H1 (cell line): ENCODE measurements at regions not wholly inside any gene's neighbourhood (a gene's known extent, or its start where the extent isn't known, plus 50 kb on each side); places are given as distances from the start of the nearest gene placed in this dataset.

Source experiments
- CTCF ChIA-PET: fragments of 300-600 bp; sonication (Branson Sonifier 250); formaldehyde crosslinking; loops from one replicate; lab custom pipeline; 2021; ENCODE audit not compliant: partially characterized antibody; lab: Charles Lee
- POLR2A ChIA-PET: fragments of 300-600 bp; sonication (Branson Sonifier 250); formaldehyde crosslinking; loops from one replicate; lab custom pipeline; 2021; ENCODE audit warnings: inconsistent platforms; ENCODE audit not compliant: partially characterized antibody; lab: Charles Lee
- DNase-seq, 2 experiments: peaks; one replicate each; pipeline versions ENCODE4 v3.0.0 to v3.0.0-alpha.2; 2010 to 2022; ENCODE audit warnings: low spot score in 2 of 2, low read depth in 1 of 2, mixed read lengths in 1 of 2
- FAIRE-seq: peaks from 2 replicates; lab custom pipeline; 2011; peaks lifted over from hg19 to GRCh38; lab: Jason Lieb, UNC
- H2AFZ ChIP-seq: 2 replicates; pipeline ENCODE4 v1.8.1; 2012; ENCODE audit warnings: low read length, inconsistent platforms
- H2AK5ac ChIP-seq: 2 replicates; pipeline ENCODE4 v1.6.1; 2013; ENCODE audit warnings: low read depth, low read length
- H2BK120ac ChIP-seq: replicated peaks from 2 replicates; pipeline ENCODE3; 2013; ENCODE audit warnings: low read depth, low read length, inconsistent platforms
- H2BK12ac ChIP-seq: 2 replicates; pipeline ENCODE4 v1.6.1; 2013; ENCODE audit warnings: low read depth, low read length
- H2BK15ac ChIP-seq: 2 replicates; pipeline ENCODE4 v1.6.1; 2013; ENCODE audit warnings: low read length
- H2BK20ac ChIP-seq: 2 replicates; pipeline ENCODE4 v1.6.1; 2013; ENCODE audit warnings: low read length
- H2BK5ac ChIP-seq: 2 replicates; pipeline ENCODE4 v1.6.1; 2013; ENCODE audit warnings: low read depth, low read length
- H3K14ac ChIP-seq: 2 replicates; pipeline ENCODE4 v1.6.1; 2013; ENCODE audit warnings: inconsistent platforms; ENCODE audit not compliant: insufficient read length
- H3K18ac ChIP-seq: 2 replicates; pipeline ENCODE4 v1.6.1; 2013; ENCODE audit warnings: low read length; ENCODE audit errors: extremely low read depth
- H3K23ac ChIP-seq: 2 replicates; pipeline ENCODE4 v1.6.1; 2013; ENCODE audit warnings: inconsistent platforms; ENCODE audit not compliant: insufficient read length
- H3K23me2 ChIP-seq: 2 replicates; pipeline ENCODE4 v1.6.1; 2013; ENCODE audit warnings: low read depth, low read length
- H3K27ac ChIP-seq: 2 replicates; pipeline ENCODE4 v1.6.1; 2011; ENCODE audit warnings: low read depth, low read length, inconsistent platforms
- H3K27me3 ChIP-seq, 4 experiments: replicated peaks in 1 of 4; 1 replicate in 1 of 4; 2 replicates in 3 of 4; pipeline versions ENCODE4 v1.6.1 to v1.8.1; 2011 to 2013; ENCODE audit warnings: low read length in 3 of 4, mild to moderate bottlenecking in 3 of 4, inconsistent platforms in 2 of 4, mixed read lengths in 2 of 4, moderate library complexity in 1 of 4; ENCODE audit not compliant: control insufficient read depth in 3 of 4, insufficient read depth in 3 of 4; ENCODE audit errors: extremely low read depth in 1 of 4
- H3K36me3 ChIP-seq, 4 experiments: 2 replicates each; pipeline versions ENCODE4 v1.6.1 to v1.8.1; 2011 to 2013; ENCODE audit warnings: mild to moderate bottlenecking in 4 of 4, low read length in 3 of 4, moderate library complexity in 2 of 4, control low read depth in 1 of 4, inconsistent platforms in 1 of 4; ENCODE audit not compliant: insufficient read depth in 4 of 4, control insufficient read depth in 2 of 4
- H3K4ac ChIP-seq: replicated peaks from 2 replicates; pipeline ENCODE3; 2013; ENCODE audit warnings: low read length, low read depth, mixed read lengths, inconsistent platforms; ENCODE audit not compliant: insufficient read length
- H3K4me1 ChIP-seq, 4 experiments: replicated peaks in 1 of 4; 1 replicate in 1 of 4; 2 replicates in 3 of 4; pipeline versions ENCODE4 v1.6.1 to v1.8.1; 2011 to 2013; ENCODE audit warnings: low read length in 3 of 4, inconsistent platforms in 2 of 4, mixed read lengths in 1 of 4; ENCODE audit not compliant: insufficient read depth in 4 of 4, control insufficient read depth in 3 of 4
- H3K4me2 ChIP-seq, 2 experiments: 2 replicates each; pipeline versions ENCODE4 v1.6.1 to v1.8.1; 2011 to 2013; ENCODE audit warnings: low read depth in 2 of 2, low read length in 2 of 2, control low read depth in 1 of 2, inconsistent platforms in 1 of 2, mild to moderate bottlenecking in 1 of 2; ENCODE audit not compliant: insufficient read depth in 1 of 2
- H3K4me3 ChIP-seq, 4 experiments: fragments of 200-600, 300-600 bp in 1 of 4; sonication (generic), shearing (Covaris generic), sonication (Bioruptor Twin) in 1 of 4; 2 replicates each; pipeline versions ENCODE4 v1.5.1 to v1.8.1; 2011 to 2016; ENCODE audit warnings: low read length in 4 of 4, low read depth in 3 of 4, control low read depth in 2 of 4, inconsistent platforms in 2 of 4, mild to moderate bottlenecking in 2 of 4, mixed read lengths in 1 of 4, moderate library complexity in 1 of 4; ENCODE audit not compliant: insufficient read depth in 2 of 4; ENCODE audit errors: extremely low read depth in 1 of 4
- H3K56ac ChIP-seq: replicated peaks from 2 replicates; pipeline ENCODE3; 2013; ENCODE audit warnings: low read depth, mild to moderate bottlenecking, mixed read lengths, low read length, inconsistent platforms; ENCODE audit not compliant: insufficient read length
- H3K79me1 ChIP-seq: 2 replicates; pipeline ENCODE4 v1.6.1; 2013; ENCODE audit warnings: low read depth, low read length, control low read depth
- H3K79me2 ChIP-seq, 2 experiments: 2 replicates each; pipeline versions ENCODE4 v1.6.1 to v1.8.1; 2012 to 2013; ENCODE audit warnings: low read length in 2 of 2, mild to moderate bottlenecking in 2 of 2, inconsistent platforms in 1 of 2; ENCODE audit not compliant: insufficient read depth in 2 of 2, control insufficient read depth in 1 of 2
- H3K9ac ChIP-seq, 4 experiments: replicated peaks in 1 of 4; 1 replicate in 1 of 4; 2 replicates in 3 of 4; pipeline versions ENCODE4 v1.6.1 to v1.8.1; 2011 to 2013; ENCODE audit warnings: low read depth in 3 of 4, low read length in 3 of 4, control low read depth in 2 of 4, mild to moderate bottlenecking in 2 of 4, moderate library complexity in 2 of 4, inconsistent platforms in 1 of 4; ENCODE audit errors: extremely low read depth in 1 of 4
- H3K9me3 ChIP-seq, 2 experiments: 2 replicates each; pipeline versions ENCODE4 v1.6.1 to v1.8.1; 2012 to 2013; ENCODE audit warnings: mild to moderate bottlenecking in 2 of 2, moderate library complexity in 2 of 2, control low read depth in 1 of 2, inconsistent platforms in 1 of 2, low read depth in 1 of 2, low read length in 1 of 2, mixed read lengths in 1 of 2; ENCODE audit not compliant: insufficient read depth in 2 of 2
- H4K20me1 ChIP-seq, 2 experiments: replicated peaks in 1 of 2; 2 replicates each; pipeline versions ENCODE3 to v1.8.1; 2011 to 2013; ENCODE audit warnings: inconsistent platforms in 2 of 2, low read length in 2 of 2, mild to moderate bottlenecking in 1 of 2; ENCODE audit not compliant: insufficient read depth in 2 of 2, control insufficient read depth in 1 of 2
- H4K5ac ChIP-seq: 2 replicates; pipeline ENCODE4 v1.6.1; 2013; ENCODE audit warnings: low read length, low read depth, mixed read lengths, inconsistent platforms; ENCODE audit not compliant: insufficient read length
- H4K8ac ChIP-seq: 2 replicates; pipeline ENCODE4 v1.8.0; 2013; ENCODE audit warnings: mild to moderate bottlenecking, moderate library complexity, low read length, inconsistent platforms; ENCODE audit not compliant: insufficient read depth; ENCODE audit errors: extremely low read depth
- H4K91ac ChIP-seq: replicated peaks from 2 replicates; pipeline ENCODE3; 2013; ENCODE audit warnings: low read length, mixed read lengths, inconsistent platforms; ENCODE audit not compliant: insufficient read length
- CTBP2 ChIP-seq: IDR thresholded peaks from 2 replicates; pipeline ENCODE4 v1.7.0; 2011; ENCODE audit warnings: borderline replicate concordance, mild to moderate bottlenecking, moderate library complexity, mixed read lengths, low read length; ENCODE audit not compliant: insufficient read depth, insufficient read length
- EZH2 ChIP-seq: fragments of 200-600 bp; sonication (generic); IDR thresholded peaks from 2 replicates; pipeline ENCODE4 v1.7.1; 2012; ENCODE audit warnings: low read depth, mild to moderate bottlenecking, moderate library complexity, low read length, inconsistent platforms; ENCODE audit not compliant: severe bottlenecking
- NRF1 ChIP-seq: IDR thresholded peaks from 2 replicates; pipeline ENCODE4 v1.6.1; 2011; ENCODE audit warnings: mild to moderate bottlenecking, low read depth, low read length, improper control_type of control experiment
- PHF8 ChIP-seq: fragments of 200-600 bp; sonication (generic); conservative IDR thresholded peaks from 2 replicates; pipeline ENCODE4 v1.7.1; 2012; ENCODE audit warnings: low read depth, mild to moderate bottlenecking, inconsistent platforms, low read length, moderate library complexity
- RFX5 ChIP-seq: IDR thresholded peaks from 2 replicates; pipeline ENCODE4 v1.6.1; 2011; ENCODE audit warnings: low read depth, low read length, improper control_type of control experiment, borderline replicate concordance
- WGBS, 2 experiments: shearing (Covaris generic) in 1 of 2; methylation state at CpG; one replicate each; pipeline versions ENCODE4 v1.1.6 to v1.1.7; 2013 to 2015; ENCODE audit warnings: low lambda C conversion rate in 2 of 2, mixed read lengths in 2 of 2, inconsistent platforms in 1 of 2, low coverage in 1 of 2, missing lambda C conversion rate in 1 of 2; ENCODE audit not compliant: insufficient replicate concordance in 2 of 2, insufficient coverage in 1 of 2, insufficient read length in 1 of 2; ENCODE audit errors: extremely low coverage in 1 of 2, missing lambda C conversion rate in 1 of 2; 5-methylcytosine and 5-hydroxymethylcytosine counted together

GRCh38 chr2:109689182-109689930 lies 75.2 kb downstream of the SOWAHC start:
- no peaks in the 10 kb centered on the region for H3K23me2 ChIP-seq
- H4K91ac ChIP-seq, result no peak overlapping the region
- no peak overlapping the region for H3K18ac ChIP-seq
- POLR2A ChIA-PET, result no interaction called here
- H3K4ac ChIP-seq, result no peak overlapping the region
- H4K20me1 ChIP-seq, result no peaks in the 10 kb centered on the region
- H3K14ac ChIP-seq, result no peak overlapping the region
- DNase-seq (no peak), FAIRE-seq (no peak)
- peaks cover 0 to 6% (median 0%) of the 10 kb centered on the region in 4 experiments; a peak in 1 of 7 replicates for H3K4me1 ChIP-seq
- no peaks in the 10 kb centered on the region for H3K79me1 ChIP-seq
- H2BK5ac ChIP-seq, result no peak overlapping the region
- H3K27ac ChIP-seq, result no peak overlapping the region
- H3K36me3 ChIP-seq, result no peaks in the 10 kb centered on the region
- no peak overlapping the region for H3K4me3 ChIP-seq
- H3K4me2 ChIP-seq, result no peak overlapping the region
- no peak overlapping the region for H2BK12ac ChIP-seq
- H4K5ac ChIP-seq, result no peak overlapping the region
- 94% methylated on average over 5 of the region's 5 CpGs; no CpG with 5 or more reads in 1 of the 2 experiments for WGBS, 2 experiments
- H2BK20ac ChIP-seq, result no peak overlapping the region
- H3K23ac ChIP-seq, result no peak overlapping the region
- no peak overlapping the region for H3K56ac ChIP-seq
- no peak overlapping the region for H3K9ac ChIP-seq
- H2AK5ac ChIP-seq, result no peak overlapping the region
- H2AFZ ChIP-seq, result no peak overlapping the region
- no peaks in the 10 kb centered on the region for H3K79me2 ChIP-seq
- no peaks in the 10 kb centered on the region for H3K27me3 ChIP-seq
- CTCF ChIA-PET, result interaction anchor here (0.6 to 1.6 kb wide), 4 partner anchors 9 to 144 kb away, joined by 3 to 5 read pairs (median 3); no protein-coding TSS in a partner anchor
- H2BK120ac ChIP-seq, result no peak overlapping the region
- no peak overlapping the region for H4K8ac ChIP-seq
- no peaks in the 10 kb centered on the region for H3K9me3 ChIP-seq
- no peak overlapping the region for H2BK15ac ChIP-seq
- no peak for TF ChIP-seq RFX5
- no peak for TF ChIP-seq EZH2
- TF ChIP-seq NRF1, result no peak
- no peak for TF ChIP-seq CTBP2
- TF ChIP-seq PHF8, result no peak
